ENCODE measurements at regions not wholly inside any gene's neighbourhood (a gene's known extent, or its start where the extent isn't known, plus 50 kb on each side); places are given as distances from the start of the nearest gene placed in this dataset.

DNA sequence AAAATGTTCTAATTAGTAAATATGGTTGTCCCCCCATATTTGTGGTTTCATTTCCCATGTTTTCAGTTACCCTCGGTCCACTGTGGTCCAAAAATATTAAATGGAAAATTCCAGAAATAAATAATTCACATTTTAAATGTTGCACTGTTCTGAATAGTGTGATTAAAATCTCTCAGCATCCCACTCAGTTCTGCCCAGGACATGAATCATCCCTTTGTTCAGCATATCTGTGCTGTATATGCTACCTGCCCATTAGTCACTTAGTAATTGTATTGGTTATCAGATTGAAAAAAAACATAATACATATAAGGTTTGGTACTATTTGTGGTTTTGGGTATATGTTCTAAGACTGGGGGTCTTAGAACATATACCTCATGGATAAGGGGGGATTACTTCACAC, 55.1 kb upstream of the NXF3 start:
- H3K27me3 ChIP-seq (ENCODE audit: insufficient read depth, poor library complexity, severe bottlenecking): no peaks in the 10 kb centered on the region
- no peak for TF ChIP-seq SPI1 (IDR thresholded peaks at IDR 0.05; ENCODE audit: borderline replicate concordance, low read depth)
- TF ChIP-seq, protein P1, sequence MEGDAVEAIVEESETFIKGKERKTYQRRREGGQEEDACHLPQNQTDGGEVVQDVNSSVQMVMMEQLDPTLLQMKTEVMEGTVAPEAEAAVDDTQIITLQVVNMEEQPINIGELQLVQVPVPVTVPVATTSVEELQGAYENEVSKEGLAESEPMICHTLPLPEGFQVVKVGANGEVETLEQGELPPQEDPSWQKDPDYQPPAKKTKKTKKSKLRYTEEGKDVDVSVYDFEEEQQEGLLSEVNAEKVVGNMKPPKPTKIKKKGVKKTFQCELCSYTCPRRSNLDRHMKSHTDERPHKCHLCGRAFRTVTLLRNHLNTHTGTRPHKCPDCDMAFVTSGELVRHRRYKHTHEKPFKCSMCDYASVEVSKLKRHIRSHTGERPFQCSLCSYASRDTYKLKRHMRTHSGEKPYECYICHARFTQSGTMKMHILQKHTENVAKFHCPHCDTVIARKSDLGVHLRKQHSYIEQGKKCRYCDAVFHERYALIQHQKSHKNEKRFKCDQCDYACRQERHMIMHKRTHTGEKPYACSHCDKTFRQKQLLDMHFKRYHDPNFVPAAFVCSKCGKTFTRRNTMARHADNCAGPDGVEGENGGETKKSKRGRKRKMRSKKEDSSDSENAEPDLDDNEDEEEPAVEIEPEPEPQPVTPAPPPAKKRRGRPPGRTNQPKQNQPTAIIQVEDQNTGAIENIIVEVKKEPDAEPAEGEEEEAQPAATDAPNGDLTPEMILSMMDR (IDR thresholded peaks at IDR 0.05; ENCODE audit: insufficient read depth, low read length): no peak
- no peak overlapping the region for H3K27ac ChIP-seq (replicated peaks)
- no peak for DNase-seq (ENCODE audit: low read depth in 1 of 2, low spot score in 1 of 2)
- H3K4me3 ChIP-seq (replicated peaks; ENCODE audit: insufficient read depth, low read length): no peak overlapping the region
